ENCODE measurements at regions not wholly inside any gene's neighbourhood (a gene's known extent, or its start where the extent isn't known, plus 50 kb on each side); places are given as distances from the start of the nearest gene placed in this dataset.

GRCh38 chr3:20700714-20701113 is 514.7 kb upstream of the SGO1 start:
- no peak overlapping the region for H2BK15ac ChIP-seq (ENCODE audit: low read depth, low read length)
- no peak overlapping the region for H2AFZ ChIP-seq (ENCODE audit: low read length)
- no peak overlapping the region for H3K18ac ChIP-seq (ENCODE audit: insufficient read length, low read depth, low read length)
- Mint-ChIP-seq H3K4me1 (0 out of 4 replicates have a peak, but pooled peaks cover 0 to 3% of the 10 kb centered on the region in 2 experiments), H3K27me3 (ENCODE audit: low read depth) (no peaks in the 10 kb centered on the region), H3K36me3 (ENCODE audit: insufficient read depth in 1 of 3, low read depth in 3 of 3) (no peaks in the 10 kb centered on the region), H3K4me3 (no peak overlapping the region), H3K9me3 (no peaks in the 10 kb centered on the region), H3K27ac (no peak overlapping the region; a peak in 1 of 7 replicates)
- no peak overlapping the region for H2BK120ac ChIP-seq (ENCODE audit: low read depth, low read length, poor library complexity, severe bottlenecking)
- no peak for TF ChIP-seq CTCF (conservative IDR thresholded peaks at IDR 0.05)
- H2BK20ac ChIP-seq (ENCODE audit: low read depth, low read length, poor library complexity, severe bottlenecking) = no peak overlapping the region
- no peak overlapping the region for H3K23ac ChIP-seq (ENCODE audit: insufficient read length, low read depth, low read length)
- no peak for DNase-seq
- no peak overlapping the region for H3K9ac ChIP-seq (ENCODE audit: extremely low read depth, insufficient read length, low read length)
- no peaks in the 10 kb centered on the region for H3K23me2 ChIP-seq (ENCODE audit: insufficient read length, low read depth, low read length, poor library complexity, severe bottlenecking)
- no peak overlapping the region for H3K4me2 ChIP-seq (ENCODE audit: insufficient read depth, insufficient read length, low read length)
- H3K79me1 ChIP-seq (ENCODE audit: insufficient read depth, low read depth, low read length, poor library complexity, severe bottlenecking) = no peaks in the 10 kb centered on the region
- no peaks in the 10 kb centered on the region for H3K9me3 ChIP-seq (ENCODE audit: control insufficient read depth, low read depth, low read length)
- H3K56ac ChIP-seq (ENCODE audit: insufficient read length, low read depth, low read length) = no peak overlapping the region
- no peak overlapping the region for H3T11ph ChIP-seq (ENCODE audit: low read length)
- H2BK12ac ChIP-seq (ENCODE audit: insufficient read length, low read depth, low read length) = no peak overlapping the region
- no peak overlapping the region for H4K5ac ChIP-seq (ENCODE audit: insufficient read length, low read depth, low read length)
- no peak overlapping the region for H3K27ac ChIP-seq (ENCODE audit: insufficient read length, low read depth, low read length)
- H4K20me1 ChIP-seq (ENCODE audit: control insufficient read depth, insufficient read depth, insufficient read length) = no peaks in the 10 kb centered on the region
- no peak overlapping the region for H3K4ac ChIP-seq (ENCODE audit: low read depth, low read length)
- no CpG with 5 or more reads among the region's 2 CpGs for WGBS (ENCODE audit: extremely low coverage, insufficient read length, low lambda C conversion rate)
- no peaks in the 10 kb centered on the region for H3K4me1 ChIP-seq (ENCODE audit: insufficient read depth, low read length)
- H2BK5ac ChIP-seq (ENCODE audit: insufficient read length, low read length) = no peak overlapping the region
- no peaks in the 10 kb centered on the region for H3K27me3 ChIP-seq (ENCODE audit: insufficient read depth, low read length)
- H4K8ac ChIP-seq (replicated peaks; ENCODE audit: insufficient read length, low read depth, low read length) = no peak overlapping the region
- no peak overlapping the region for H3K14ac ChIP-seq (ENCODE audit: insufficient read depth, low read length)
- no peak overlapping the region for H2AK5ac ChIP-seq (ENCODE audit: insufficient read length, low read length)
- H4K91ac ChIP-seq (ENCODE audit: insufficient read length, low read depth, low read length) = no peak overlapping the region
- H3K79me2 ChIP-seq (ENCODE audit: insufficient read depth, low read length) = no peaks in the 10 kb centered on the region

Measured in H9 (cell line).